Dedifferentiated amniotic fluid mesenchymal stem cell (primary cell): ENCODE measurements at regions not wholly inside any gene's neighbourhood (a gene's known extent, or its start where the extent isn't known, plus 50 kb on each side); places are given as distances from the start of the nearest gene placed in this dataset.

ENCODE experiments used
- DNase-seq: peaks from one replicate; pipeline ENCODE4 v3.0.0-alpha.2; 2016; ENCODE audit errors: extremely low spot score

- DNase-seq: no peak
These were observed 65.8 kb upstream of the S1PR3 start for GRCh38 chr9:88925481-88925880.

- DNase-seq: no peak
These were observed 64.3 kb upstream of the S1PR3 start for GRCh38 chr9:88926781-88927505.

- no peak for DNase-seq
These were observed 63.8 kb upstream of the S1PR3 start for GRCh38 chr9:88927510-88927909.

GRCh38 chr9:88930716-88931115, 60.6 kb upstream of the S1PR3 start:
- DNase-seq: no peak

- no peak for DNase-seq
These were observed 58.5 kb upstream of the S1PR3 start for GRCh38 chr9:88932766-88933165.

- no peak for DNase-seq
These were observed 57.5 kb upstream of the S1PR3 start for GRCh38 chr9:88933607-88934379.

GRCh38 chr9:88934876-88935535, 56.3 kb upstream of the S1PR3 start:
- no peak for DNase-seq

GRCh38 chr9:88936132-88936531, 55.1 kb upstream of the S1PR3 start:
- DNase-seq: no peak

- DNase-seq: no peak
These were observed 54.6 kb upstream of the S1PR3 start for GRCh38 chr9:88936668-88937067.

GRCh38 chr9:88937248-88937647, 54.0 kb upstream of the S1PR3 start:
- DNase-seq: no peak

GRCh38 chr9:88938189-88938588, 53.1 kb upstream of the S1PR3 start:
- DNase-seq: no peak
